ENCODE measurements at regions not wholly inside any gene's neighbourhood (a gene's known extent, or its start where the extent isn't known, plus 50 kb on each side); places are given as distances from the start of the nearest gene placed in this dataset.

DNA sequence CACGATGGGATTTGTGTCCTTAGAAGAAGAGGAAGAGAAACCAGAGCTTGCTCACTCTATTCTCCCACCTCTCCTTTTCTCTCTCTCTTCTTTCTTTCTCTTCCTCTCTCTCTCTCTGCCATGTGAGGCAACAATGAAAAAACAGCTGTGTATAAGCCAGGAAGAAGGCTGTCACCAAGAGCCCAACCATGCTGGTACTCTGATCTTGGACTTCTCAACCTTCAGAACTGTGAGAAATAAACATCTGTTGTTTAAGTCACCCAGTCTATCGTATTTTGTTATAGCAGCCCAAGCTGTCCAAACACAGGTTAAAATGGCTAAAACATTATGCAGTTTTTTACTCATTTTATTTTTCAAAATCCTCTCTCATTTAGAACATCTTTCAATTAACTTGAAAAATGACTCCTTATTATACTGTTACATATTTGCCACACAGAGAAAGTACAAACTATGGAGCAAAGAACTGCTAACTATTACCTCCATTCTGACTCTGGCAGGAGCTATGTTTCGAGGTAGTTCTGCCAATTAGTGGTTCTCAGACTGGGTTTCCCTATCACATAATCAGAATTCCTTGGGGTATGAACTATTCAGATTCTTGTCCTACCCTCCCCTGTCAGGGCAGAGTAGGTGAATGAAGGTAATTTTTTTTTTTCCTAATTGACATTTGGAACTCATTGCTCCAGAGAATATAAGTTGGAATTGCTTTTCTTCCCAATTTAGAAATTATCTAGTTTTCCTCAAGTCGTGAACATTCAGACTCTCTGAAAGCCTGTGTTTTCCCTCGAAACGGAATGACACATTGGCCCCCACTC is 434.6 kb downstream of the ENC1 start:
- no peak for TF ChIP-seq CTCF (conservative IDR thresholded peaks at IDR 0.05; ENCODE audit: low read depth, low read length)

DNA sequence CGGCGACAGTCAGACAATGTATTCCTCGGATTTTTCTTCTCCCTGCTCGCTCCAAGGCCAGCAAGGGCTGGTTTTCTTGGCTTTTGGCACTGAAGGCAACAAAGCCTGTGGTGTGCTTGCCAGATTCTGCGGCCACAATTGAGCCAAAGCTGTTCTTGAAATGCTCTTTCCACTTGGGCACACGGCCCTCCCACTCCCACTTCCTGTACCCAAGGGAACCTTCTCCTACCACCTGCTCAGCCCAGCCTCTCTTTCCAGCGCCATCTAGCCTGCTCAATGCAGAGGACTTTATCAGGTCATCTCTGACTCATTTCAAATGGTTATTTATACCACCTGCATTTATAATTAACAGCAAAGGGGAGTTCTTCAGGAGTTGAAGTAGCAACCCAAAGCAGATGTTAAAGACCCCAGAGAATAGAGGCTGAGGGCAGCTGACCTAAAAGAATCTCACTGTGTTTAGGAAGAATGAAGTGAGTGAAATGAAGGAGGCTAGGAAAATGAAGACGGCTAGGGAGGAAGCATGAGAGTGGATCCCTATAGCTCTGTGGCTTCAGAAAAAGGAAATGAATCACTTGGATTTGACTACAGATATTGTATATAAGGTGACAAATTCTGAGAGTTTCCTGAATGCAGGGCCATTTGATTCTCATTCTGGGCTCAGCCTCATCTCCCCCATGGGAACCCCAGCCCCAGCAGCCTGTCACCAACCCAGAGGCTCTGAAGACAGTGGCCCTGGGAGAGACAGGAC is 439.0 kb downstream of the ENC1 start:
- TF ChIP-seq CTCF (conservative IDR thresholded peaks at IDR 0.05; ENCODE audit: low read depth, low read length), result no peak
- DNase-seq (ENCODE audit: low read depth), result no peak
- no peak overlapping the region for H3K4me3 ChIP-seq (ENCODE audit: low read length)

More for the DNA sequence above, 434.6 kb downstream of the ENC1 start:
- DNase-seq (ENCODE audit: low read depth), result no peak
- H3K4me3 ChIP-seq (ENCODE audit: low read length), result no peak overlapping the region

DNA sequence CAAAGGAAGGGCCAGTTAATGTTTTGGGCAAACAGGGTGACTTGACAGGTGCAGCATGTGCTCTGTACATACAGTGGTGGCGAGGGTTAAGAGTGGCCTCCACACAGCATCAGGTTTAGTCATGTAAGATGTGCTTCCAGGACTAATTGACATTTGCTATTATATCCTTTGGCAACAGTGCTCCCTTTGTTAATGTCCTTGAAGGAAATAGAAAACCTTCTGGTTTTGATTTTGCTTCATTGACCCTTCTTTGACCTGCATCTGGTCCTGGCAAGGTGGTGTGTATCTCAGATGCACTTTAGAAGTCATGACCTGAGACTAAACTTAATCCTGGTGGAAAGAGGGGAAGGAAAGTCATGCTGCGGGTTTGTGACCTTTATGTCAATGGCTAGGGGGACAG is 440.0 kb downstream of the ENC1 start:
- no peak for DNase-seq (ENCODE audit: low read depth)
- TF ChIP-seq CTCF (conservative IDR thresholded peaks at IDR 0.05; ENCODE audit: low read depth, low read length), result no peak
- H3K4me3 ChIP-seq (ENCODE audit: low read length), result no peak overlapping the region

DNA sequence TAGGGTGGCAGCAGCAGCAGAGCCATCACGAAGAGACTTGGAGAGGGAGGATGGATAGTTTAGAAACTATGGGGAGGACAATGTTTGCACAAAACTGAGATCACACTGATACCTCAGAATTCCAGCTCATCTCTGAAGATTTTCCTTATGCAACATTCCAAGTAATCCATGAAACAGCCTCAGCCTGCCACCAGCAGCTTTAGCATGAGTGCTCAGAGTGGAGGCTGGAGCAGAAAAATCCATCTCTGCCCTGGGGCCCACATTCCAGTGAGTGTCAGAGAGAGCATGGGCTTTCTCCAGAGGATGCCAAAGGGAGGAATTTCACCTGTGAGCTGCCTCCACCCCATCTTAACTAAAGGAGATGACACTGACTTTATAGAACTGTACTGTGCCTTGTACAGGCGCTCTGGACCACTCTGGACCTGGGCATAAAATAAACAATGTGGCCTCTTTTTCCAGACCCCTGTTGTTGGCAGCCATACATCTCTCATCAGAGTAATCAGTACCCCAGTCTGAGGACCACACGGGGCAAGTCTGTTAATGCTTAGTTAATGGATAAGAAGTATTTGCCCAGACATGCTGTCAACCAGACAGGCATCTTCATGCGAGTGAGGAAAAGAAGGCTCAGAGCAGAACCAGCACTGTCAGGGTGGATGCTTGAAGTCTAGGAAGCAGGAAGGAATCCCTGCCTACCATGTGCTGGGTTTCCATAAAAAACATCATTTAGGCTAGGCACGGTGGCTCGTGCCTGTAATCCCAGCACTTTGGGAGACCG is 440.9 kb downstream of the ENC1 start:
- no peak for DNase-seq (ENCODE audit: low read depth)
- no peak overlapping the region for H3K4me3 ChIP-seq (ENCODE audit: low read length)
- TF ChIP-seq CTCF (conservative IDR thresholded peaks at IDR 0.05; ENCODE audit: low read depth, low read length), result no peak

DNA sequence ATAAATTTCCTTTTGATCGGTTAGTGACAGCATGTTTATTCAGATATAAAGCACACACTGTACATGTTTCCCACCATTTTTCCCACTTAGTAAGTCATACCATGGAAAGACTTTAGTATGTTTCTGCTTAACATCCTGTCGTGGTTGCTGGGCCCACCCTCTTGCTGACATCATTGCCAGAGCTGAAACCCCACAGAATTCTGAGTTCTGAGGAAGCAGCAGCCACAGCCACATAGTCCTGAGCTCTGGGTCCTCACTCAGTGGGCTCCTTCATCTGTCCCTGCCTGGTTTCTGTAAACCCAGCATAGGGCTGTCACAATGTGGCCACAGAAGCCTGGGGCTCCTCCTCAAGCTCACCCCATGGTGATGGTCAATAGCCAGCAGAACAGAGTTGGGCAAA is 441.5 kb downstream of the ENC1 start:
- DNase-seq (ENCODE audit: low read depth), result no peak
- no peak for TF ChIP-seq CTCF (conservative IDR thresholded peaks at IDR 0.05; ENCODE audit: low read depth, low read length)
- no peak overlapping the region for H3K4me3 ChIP-seq (ENCODE audit: low read length)

GRCh38 chr5:74198156-74198555 is 442.4 kb downstream of the ENC1 start:
- no peak for DNase-seq (ENCODE audit: low read depth)
- H3K4me3 ChIP-seq (ENCODE audit: low read length), result no peak overlapping the region
- TF ChIP-seq CTCF (conservative IDR thresholded peaks at IDR 0.05; ENCODE audit: low read depth, low read length), result no peak
